NCI-H2107 treated with DMSO at 0.1 percent for 48 hours (cell line): ENCODE measurements at regions not wholly inside any gene's neighbourhood (a gene's known extent, or its start where the extent isn't known, plus 50 kb on each side); places are given as distances from the start of the nearest gene placed in this dataset.

Experiments used
- DNase-seq: peaks from one replicate; lab custom pipeline; 2025; ENCODE audit not compliant: unreplicated experiment; lab: John Stamatoyannopoulos, UW

DNA sequence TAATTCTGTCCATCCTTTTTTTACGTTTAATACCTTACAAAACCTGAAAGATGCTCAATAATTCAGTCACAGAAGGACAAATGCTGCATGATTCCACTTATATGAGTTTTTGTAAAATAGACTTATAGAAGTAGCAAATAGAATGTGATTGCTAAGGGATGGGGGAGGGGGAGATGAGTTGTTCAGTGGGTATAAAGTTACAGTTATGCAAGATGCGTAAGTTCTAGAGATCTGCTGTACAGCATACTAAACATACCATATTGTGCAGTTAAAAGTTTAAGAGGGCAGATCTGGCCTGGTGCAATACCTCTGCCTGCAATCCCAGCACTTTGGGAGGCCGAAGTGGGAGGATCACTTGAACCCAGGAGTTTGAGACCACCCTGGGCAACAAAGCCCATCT, 78.8 kb downstream of the TET3 start:
- no peak for DNase-seq

DNA sequence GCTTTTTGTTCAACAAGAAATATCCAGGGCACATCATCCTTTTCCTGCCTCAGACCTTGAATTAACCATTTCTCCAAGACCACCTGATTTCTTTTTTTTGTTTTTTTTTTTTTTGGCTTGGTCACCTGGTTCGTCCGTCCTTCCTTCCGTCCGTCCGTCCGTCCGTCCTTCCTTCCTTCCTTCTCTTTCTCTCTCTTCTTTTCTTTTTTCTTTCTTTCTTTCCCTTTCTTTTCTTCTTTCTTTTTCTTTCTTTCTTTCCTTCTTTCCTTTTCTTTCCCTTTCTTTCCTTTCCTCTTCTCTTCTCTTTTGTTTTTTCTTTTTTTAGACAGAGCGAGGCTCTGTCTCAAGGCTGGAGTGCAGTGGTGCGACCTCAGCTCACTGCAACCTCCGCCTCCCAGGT, 80.7 kb downstream of the TET3 start:
- DNase-seq = no peak

DNA sequence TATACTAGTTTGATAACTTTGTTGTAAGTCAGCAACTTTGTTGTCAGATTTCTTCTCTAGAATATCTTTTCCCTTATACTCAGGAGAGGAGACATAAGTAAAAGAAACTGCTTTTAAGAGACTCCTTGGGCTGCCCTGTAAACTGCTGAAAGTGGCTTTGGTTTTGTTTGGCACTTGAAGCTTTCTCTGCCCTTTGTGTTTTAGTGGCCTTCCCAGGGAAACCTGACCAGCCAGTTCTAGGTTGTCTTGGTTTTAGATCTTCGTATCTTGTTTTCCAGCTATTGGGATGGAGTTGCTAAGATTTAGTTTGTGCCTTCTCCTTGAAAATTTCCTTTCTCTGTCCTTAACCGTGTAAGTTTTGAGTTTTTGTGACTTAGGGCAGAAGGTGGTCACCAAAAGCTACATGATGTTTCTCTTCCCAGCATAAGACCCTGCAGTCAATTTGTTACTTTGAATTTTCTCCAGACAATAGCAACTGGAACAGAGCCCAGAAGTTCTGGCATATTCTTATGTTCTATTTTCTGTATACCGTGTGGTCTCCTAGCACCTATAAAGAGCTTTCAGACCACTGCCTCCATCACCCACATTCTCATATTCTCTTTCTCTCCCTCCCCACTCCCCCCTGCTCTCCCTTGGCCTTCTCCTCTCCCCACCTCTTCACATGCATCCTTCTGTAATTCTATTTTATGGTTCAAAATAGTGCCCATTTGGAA, 81.1 kb downstream of the BOLA3 start:
- DNase-seq = no peak

DNA sequence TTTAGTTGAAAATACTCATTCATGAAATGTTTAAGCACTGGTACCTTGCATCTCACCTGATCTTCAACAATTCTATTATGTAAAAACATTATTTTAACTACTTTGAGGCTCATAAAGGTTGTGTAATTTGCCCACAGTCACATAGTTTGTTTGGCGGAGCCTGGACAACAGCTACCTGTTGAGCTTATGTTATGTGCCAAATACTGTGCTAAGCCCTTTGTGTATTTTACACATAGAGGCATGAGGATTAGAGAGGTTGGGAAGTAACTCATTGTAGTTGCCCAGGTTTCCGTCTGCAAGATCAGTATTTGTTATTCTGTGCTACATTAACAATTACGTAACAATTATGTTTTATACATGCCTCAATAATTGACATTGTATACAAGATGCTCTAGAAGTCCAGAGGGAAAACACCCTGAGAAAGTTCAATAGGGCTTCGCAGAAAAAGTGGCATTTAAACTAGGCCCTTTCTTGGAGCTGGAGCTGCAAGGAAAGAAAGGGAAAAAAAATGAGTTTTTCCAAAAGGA, 80.4 kb downstream of the BOLA3 start:
- no peak for DNase-seq

DNA sequence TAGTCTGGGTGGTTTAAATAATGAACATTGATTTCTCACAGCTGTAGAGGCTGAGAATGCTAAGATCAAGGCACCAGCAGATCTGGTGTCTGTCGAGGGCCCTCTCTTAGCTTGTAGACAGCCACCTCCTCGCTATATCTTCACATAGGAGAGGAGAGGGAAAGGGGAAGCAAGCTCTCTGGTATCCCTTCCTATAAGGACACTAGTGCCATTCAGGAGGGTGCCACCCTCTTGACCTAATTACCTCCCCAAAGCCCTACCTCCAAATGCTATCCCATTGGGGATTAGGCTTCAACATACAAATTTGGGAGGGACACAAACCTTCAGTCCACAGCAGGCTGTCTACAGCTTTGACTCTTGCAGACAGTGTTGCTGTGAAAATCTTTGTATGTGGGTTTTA, 76.7 kb downstream of the BOLA3 start:
- no peak for DNase-seq

DNA sequence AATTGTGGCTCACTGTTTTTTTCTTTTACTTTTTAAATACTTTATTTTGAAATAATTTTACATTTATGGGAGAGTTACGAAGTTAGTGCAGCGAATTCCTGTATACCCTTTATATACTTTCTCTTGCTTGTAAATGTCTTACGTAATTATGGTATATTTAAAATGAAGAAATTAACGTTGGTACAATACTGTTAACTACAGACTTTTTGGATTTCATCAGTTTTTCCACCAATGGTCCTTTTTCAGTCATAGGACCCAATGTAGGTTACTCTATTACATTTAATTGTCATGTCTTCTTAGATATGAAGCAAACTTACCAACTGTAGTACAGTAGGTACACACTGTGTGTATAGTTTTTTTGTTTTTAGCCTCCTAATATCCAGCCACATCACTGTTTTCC, 76.3 kb downstream of the BOLA3 start:
- DNase-seq = no peak

DNA sequence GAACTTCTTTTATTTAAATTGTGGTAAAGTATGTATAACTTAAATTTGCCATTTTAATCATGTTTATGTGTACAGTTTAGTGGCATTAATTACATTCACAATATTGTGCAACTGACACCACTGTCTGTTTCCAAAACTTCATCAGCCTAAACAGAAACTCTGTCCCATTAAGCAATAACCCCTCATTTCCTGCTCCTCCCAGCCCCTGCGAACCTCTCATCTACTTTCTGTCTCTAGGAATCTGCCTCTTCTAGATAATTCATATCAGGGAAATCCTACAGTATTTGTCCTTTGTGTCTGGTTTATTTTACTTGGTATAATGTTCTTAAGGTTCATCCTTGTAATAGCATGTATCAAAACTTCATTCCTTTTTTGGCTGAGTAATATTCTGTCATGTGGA, 75.1 kb downstream of the BOLA3 start:
- no peak for DNase-seq

DNA sequence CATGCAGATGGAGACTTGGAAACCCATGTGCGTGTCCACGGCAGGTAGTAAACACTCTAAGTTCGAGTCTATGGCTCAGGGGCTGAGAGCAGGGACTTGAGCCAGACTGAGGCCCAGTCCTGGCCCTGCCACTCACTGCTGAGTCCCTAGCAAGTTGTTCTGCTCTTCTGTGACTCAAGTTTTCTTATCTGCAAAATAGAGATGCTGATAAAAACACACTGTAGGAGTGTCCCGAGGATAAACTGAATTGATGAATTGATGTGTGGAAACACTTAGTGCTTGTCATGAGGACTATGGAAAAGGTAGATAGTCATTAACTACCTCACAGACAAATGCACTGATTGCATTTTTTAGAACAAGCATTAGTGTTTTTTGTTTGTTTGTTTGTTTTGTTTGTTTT, 73.2 kb downstream of the BOLA3 start:
- DNase-seq = no peak

DNA sequence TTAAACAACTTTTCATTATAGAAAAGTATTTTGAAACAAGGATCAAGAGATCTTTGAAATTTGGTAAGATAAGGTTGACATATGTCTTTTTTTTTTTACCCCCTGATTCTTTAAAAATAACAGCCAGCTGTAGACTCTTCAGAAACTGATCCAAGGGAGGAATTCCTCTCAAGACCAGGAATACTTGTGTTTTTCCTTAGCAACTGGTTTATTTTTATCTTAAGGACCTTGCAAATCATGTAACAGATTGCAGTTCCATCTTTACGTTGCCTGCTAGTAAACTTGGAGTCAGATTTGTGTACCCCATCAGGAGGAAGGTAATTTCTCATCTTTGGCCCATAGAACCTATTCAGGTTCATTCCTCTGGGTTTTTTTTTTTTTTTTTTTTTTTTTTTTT, 71.6 kb downstream of the BOLA3 start:
- DNase-seq = no peak

DNA sequence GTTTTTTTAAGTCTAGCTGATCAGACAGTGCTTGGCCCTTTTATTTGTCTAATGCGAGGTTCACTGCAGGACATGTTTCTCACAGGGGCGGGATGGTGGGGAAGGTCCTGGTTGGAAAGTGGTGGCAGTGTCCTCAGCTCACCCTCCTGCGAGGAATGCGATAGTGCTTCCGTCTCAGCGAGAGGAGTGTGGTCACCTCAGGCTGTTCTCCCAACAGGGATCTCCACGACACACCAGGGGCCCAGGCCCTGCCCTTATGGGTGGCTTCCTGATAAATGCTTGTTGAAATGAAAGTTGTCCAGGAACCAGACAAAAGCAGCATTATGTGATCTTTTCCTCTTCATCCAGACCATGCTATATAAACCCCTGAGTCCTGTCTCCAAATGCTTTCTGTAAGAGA, 70.1 kb downstream of the BOLA3 start:
- DNase-seq = no peak

DNA sequence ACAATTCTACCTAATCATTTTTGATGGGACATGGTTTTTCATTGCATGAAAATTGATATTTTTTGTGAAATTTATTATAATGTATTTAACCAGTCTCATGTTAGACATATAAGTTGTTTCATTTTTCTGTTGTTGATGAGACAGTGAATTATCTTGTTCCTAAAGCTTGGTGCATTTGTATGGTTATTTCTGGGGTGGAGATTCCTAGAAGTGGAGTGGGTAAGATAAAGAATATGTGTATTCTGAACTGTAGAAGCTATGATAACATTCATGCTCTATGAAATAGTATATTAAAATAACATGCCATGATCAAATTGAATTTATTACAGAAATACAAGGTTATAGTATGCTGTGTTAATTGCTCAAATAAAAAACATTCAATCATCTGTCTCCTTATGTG, 69.2 kb downstream of the BOLA3 start:
- DNase-seq = no peak

DNA sequence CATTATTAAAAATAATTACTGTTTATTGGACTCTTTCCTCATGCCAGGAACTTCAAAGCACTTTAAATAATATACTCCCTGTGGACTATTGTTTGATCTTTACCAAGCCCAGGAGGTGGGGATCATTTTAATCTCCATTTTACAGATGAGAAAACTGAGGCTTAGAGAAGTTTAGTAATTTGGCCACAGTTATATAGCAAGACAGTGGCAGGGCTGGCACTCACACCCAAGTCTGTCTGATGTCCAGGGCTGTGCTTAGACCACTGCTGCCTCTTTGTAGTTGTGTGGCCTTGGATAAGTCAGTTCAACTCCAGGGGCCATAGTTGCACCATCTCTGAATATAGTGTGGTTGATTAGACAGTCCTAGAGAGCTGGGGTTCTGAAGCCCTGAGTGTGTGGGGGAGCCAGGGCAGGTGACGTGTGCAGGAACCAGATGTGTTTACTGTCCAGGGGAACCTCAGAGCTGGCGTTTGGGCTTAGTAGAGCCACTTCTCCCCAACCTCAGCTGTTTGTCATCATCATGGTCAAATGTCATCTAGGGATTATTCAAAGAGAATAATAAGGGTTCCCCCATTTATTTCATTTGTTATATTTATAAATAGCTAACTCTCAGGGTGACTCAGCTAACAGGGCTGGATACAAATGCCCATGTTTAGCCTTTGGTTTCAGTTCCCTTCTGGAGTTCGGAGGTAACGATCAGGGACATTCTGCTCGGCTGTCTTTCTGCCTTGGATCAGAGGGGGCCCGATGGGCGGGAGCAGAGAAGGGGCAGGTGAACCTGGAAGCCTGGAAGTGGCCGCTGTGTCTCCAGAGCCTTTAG, 68.0 kb downstream of the BOLA3 start:
- DNase-seq = no peak

DNA sequence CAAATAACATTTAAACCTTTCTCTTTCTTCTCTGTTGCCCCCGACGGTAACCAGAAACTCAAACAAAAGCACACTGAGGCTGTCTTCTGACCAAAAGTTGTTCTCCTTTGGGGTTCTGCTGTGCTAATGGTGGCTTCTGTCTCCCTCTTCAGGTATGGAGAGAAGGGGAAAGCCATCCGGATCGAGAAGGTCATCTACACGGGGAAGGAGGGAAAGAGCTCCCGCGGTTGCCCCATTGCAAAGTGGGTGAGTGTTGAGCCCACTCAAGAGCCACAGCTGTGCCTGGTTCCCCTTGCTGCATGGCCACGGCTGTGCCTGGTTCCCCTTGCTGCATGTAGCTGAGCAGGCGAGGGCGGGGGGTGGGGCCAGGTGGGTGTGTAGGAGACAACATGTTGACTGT, 67.4 kb downstream of the BOLA3 start:
- no peak for DNase-seq

DNA sequence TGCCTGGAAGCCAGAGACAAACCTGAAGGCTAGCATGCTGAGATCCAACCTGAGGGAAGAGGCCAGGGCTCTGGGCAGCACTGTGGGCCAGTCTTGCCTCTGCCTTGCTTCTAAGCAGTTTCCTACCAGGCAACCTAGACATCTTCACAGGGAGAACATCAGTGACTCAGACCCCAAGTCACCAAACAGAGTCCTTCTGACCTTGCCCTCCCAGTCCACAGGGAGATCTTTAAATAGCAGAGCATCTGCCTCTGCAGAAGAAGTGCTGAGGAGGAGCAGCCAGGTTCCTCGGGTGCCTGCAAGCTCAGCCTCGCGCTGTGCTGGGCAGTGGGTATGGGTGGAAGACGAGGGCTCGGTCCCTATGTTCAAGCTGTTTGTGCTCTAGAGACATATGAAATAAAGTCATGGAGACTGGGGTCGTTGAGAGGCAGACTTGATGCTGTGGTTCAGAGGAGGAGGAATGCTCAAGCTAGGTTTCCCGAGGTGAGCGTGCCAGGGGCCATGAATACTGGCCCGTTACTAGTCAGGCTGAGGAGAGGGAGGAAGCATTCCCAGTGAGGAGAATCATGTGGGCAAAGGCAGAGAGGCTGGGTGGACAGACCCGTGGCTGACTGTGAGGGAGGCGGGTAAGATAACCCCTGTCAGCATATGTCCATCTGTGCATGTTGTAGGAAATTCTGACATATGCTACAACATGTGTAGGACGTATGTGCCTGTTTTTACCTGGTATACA, 66.5 kb downstream of the BOLA3 start:
- no peak for DNase-seq

DNA sequence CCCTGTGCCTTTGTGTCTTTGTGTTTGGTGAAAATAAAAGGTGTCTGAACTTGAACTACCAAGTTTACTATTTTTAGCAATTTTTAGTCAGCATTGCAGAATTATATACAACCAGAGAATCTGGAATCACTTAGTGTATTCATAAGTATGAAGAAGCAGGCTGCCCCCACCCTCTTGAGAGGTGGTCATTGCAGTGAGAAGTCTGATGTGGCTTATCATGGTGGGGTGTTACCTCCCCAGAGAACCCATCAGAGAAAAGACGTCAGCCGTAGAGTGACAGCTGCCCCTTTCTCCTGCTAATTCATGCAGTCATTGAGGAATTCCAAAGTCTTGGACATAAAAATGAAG, 66.0 kb downstream of the BOLA3 start:
- DNase-seq = no peak

DNA sequence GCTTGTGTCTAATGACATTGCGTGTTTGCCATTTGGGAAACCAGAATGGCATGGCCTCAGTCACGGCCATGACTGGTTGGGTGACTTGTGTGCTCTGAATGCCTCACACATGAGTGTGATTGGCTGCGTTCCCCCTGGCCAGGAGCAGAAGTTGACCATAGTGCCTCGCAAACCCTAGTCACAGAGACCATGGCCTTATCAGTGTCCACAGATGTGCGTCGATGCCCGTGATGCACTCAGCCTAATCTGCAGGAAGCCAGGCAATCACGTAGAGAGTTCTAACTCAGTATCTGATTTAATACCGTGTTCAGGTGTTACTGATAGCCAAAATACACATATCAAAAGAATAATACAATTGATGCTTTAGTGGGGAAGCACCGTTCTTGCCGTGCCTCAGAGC, 64.0 kb downstream of the BOLA3 start:
- DNase-seq = no peak
